Neuronal stem cell (in vitro differentiated cells): ENCODE measurements at regions not wholly inside any gene's neighbourhood (a gene's known extent, or its start where the extent isn't known, plus 50 kb on each side); places are given as distances from the start of the nearest gene placed in this dataset.

Experiments
- DNase-seq: peaks from one replicate; pipeline ENCODE4 v3.0.0-alpha.2; 2013; ENCODE audit warnings: low spot score
- H2AFZ ChIP-seq: one replicate; pipeline ENCODE4 v1.6.1; 2013; ENCODE audit warnings: mild to moderate bottlenecking, low read length, inconsistent platforms
- H2AK5ac ChIP-seq: 2 replicates; pipeline ENCODE4 v1.6.1; 2013; ENCODE audit warnings: low read depth, mild to moderate bottlenecking, inconsistent platforms, low read length, moderate library complexity, mixed read lengths
- H2BK120ac ChIP-seq: 2 replicates; pipeline ENCODE4 v1.6.1; 2013; ENCODE audit warnings: low read depth, mild to moderate bottlenecking, inconsistent platforms, low read length, moderate library complexity, mixed read lengths
- H2BK12ac ChIP-seq: one replicate; pipeline ENCODE4 v1.6.1; 2013; ENCODE audit warnings: low read length, inconsistent platforms
- H2BK15ac ChIP-seq: 2 replicates; pipeline ENCODE4 v1.6.1; 2013; ENCODE audit warnings: mild to moderate bottlenecking, low read length, inconsistent platforms, mixed read lengths
- H2BK5ac ChIP-seq: one replicate; pipeline ENCODE4 v1.6.1; 2013; ENCODE audit warnings: inconsistent platforms, mild to moderate bottlenecking, low read length, moderate library complexity
- H3K14ac ChIP-seq: one replicate; pipeline ENCODE4 v1.6.1; 2013; ENCODE audit warnings: low read length, inconsistent platforms
- H3K18ac ChIP-seq: 2 replicates; pipeline ENCODE4 v1.6.1; 2013; ENCODE audit warnings: low read length, inconsistent platforms
- H3K23ac ChIP-seq: 2 replicates; pipeline ENCODE4 v1.6.1; 2013; ENCODE audit warnings: low read depth, mild to moderate bottlenecking, mixed read lengths, low read length, inconsistent platforms; ENCODE audit not compliant: poor library complexity
- H3K27ac ChIP-seq: replicated peaks from 3 replicates; pipeline ENCODE4 v1.5.1; 2013; ENCODE audit warnings: low read length, inconsistent platforms
- H3K27me3 ChIP-seq, 3 experiments: 2 replicates each; pipeline ENCODE4 v1.6.1; 2013; ENCODE audit warnings: low read length in 3 of 3, mild to moderate bottlenecking in 2 of 3, inconsistent platforms in 1 of 3, low read depth in 1 of 3, mixed read lengths in 1 of 3, moderate library complexity in 1 of 3; ENCODE audit not compliant: control insufficient read depth in 3 of 3, insufficient read depth in 3 of 3
- H3K36me3 ChIP-seq, 2 donors: replicated peaks in 1 of 2; 2 replicates each; pipeline ENCODE4 v1.6.1; 2013; ENCODE audit warnings: low read length in 2 of 2; ENCODE audit not compliant: control insufficient read depth in 2 of 2, insufficient read depth in 2 of 2
- H3K4ac ChIP-seq: 2 replicates; pipeline ENCODE4 v1.6.1; 2013; ENCODE audit warnings: inconsistent platforms, mild to moderate bottlenecking, low read length, moderate library complexity
- H3K4me1 ChIP-seq, 2 donors: 1 replicate in 1 of 2; 2 replicates in 1 of 2; pipeline ENCODE4 v1.6.1; 2013; ENCODE audit warnings: low read length in 2 of 2, low read depth in 1 of 2; ENCODE audit not compliant: control insufficient read depth in 2 of 2, insufficient read depth in 1 of 2
- H3K4me2 ChIP-seq: one replicate; pipeline ENCODE4 v1.6.1; 2013; ENCODE audit warnings: mild to moderate bottlenecking, low read length, inconsistent platforms; ENCODE audit not compliant: insufficient read depth, poor library complexity, severe bottlenecking
- H3K4me3 ChIP-seq, 2 donors: 2 replicates each; pipeline ENCODE4 v1.5.1; 2013; ENCODE audit warnings: low read length in 2 of 2, mild to moderate bottlenecking in 2 of 2, inconsistent platforms in 1 of 2, moderate library complexity in 1 of 2
- H3K79me1 ChIP-seq: one replicate; pipeline ENCODE4 v1.6.1; 2013; ENCODE audit warnings: low read depth, mild to moderate bottlenecking, inconsistent platforms, low read length, moderate library complexity
- H3K9ac ChIP-seq: one replicate; pipeline ENCODE4 v1.6.1; 2013; ENCODE audit warnings: mild to moderate bottlenecking, low read depth, low read length, inconsistent platforms; ENCODE audit not compliant: poor library complexity
- H3K9me3 ChIP-seq, 2 donors: replicated peaks in 1 of 2; 2 replicates each; pipeline versions ENCODE3 to v1.6.1; 2013; ENCODE audit warnings: low read length in 2 of 2, mild to moderate bottlenecking in 2 of 2, inconsistent platforms in 1 of 2, low read depth in 1 of 2, mixed read lengths in 1 of 2, moderate library complexity in 1 of 2; ENCODE audit not compliant: control insufficient read depth in 2 of 2, insufficient read depth in 1 of 2
- H4K8ac ChIP-seq: one replicate; pipeline ENCODE4 v1.6.1; 2013; ENCODE audit warnings: low read depth, mild to moderate bottlenecking, inconsistent platforms, low read length, moderate library complexity
- H4K91ac ChIP-seq: one replicate; pipeline ENCODE4 v1.6.1; 2013; ENCODE audit warnings: low read length, low read depth, mild to moderate bottlenecking, inconsistent platforms; ENCODE audit not compliant: poor library complexity
- WGBS, 2 donors: extraction: QIAGEN DNeasy Blood & Tissue Kit; methylation state at CpG; one replicate each; pipeline ENCODE4 v1.1.7; 2013; ENCODE audit warnings: missing lambda C conversion rate in 2 of 2, mixed read lengths in 1 of 2; ENCODE audit not compliant: insufficient read length in 2 of 2, insufficient replicate concordance in 1 of 2; ENCODE audit errors: extremely low coverage in 2 of 2; 5-methylcytosine and 5-hydroxymethylcytosine counted together

DNA sequence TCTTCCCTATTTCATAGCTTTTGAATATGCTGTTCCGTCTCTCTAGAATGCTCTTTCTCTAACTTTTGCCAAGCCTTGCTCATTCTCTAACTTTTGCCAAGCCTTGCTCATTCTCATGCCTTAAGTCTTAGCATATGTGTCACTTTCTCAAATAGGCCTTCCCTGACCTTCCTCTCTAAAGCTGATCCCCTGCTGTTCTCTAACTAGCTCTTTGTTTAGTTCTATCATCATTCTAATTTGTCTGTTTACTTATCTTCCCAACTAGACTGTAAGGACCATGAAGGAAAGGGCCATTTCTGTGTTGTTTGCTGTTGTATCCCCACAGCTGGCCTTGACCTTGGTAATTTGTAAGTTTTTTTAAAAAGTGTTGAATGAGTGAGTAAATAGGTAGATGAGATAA is 71.1 kb downstream of the ZNF641 start:
- Histone ChIP-seq H3K4me3 (no peak overlapping the region), H3K27me3 (peaks cover 0 to 14% (median 0%) of the 10 kb centered on the region in 3 experiments), H2BK15ac (no peak overlapping the region), H3K23ac (no peak overlapping the region), H3K4me2 (no peak overlapping the region), H2AFZ (no peak overlapping the region), H3K4ac (no peak overlapping the region), H3K9me3 (no peaks in the 10 kb centered on the region), H3K4me1 (no peaks in the 10 kb centered on the region), H3K9ac (no peak overlapping the region), H3K27ac (no peak overlapping the region), H3K36me3 (no peaks in the 10 kb centered on the region), H3K18ac (no peak overlapping the region), H2BK120ac (no peak overlapping the region), H3K14ac (no peak overlapping the region), H2AK5ac (no peak overlapping the region), H3K79me1 (no peaks in the 10 kb centered on the region), H2BK5ac (no peak overlapping the region), H4K8ac (no peak overlapping the region), H2BK12ac (no peak overlapping the region), H4K91ac (no peak overlapping the region)
- no CpG with 5 or more reads among the region's 1 CpG for WGBS, 2 donors
- DNase-seq, result no peak

- Histone ChIP-seq H3K18ac (no peak overlapping the region), H3K4ac (no peak overlapping the region), H2BK15ac (no peak overlapping the region), H2BK12ac (no peak overlapping the region), H3K9me3 (no peaks in the 10 kb centered on the region), H2BK120ac (no peak overlapping the region), H3K4me3 (no peak overlapping the region), H3K4me2 (no peak overlapping the region), H3K23ac (no peak overlapping the region), H3K4me1 (no peaks in the 10 kb centered on the region), H3K27ac (no peak overlapping the region), H3K9ac (no peak overlapping the region), H3K27me3 (peaks cover 0 to 14% (median 0%) of the 10 kb centered on the region in 3 experiments), H3K14ac (no peak overlapping the region), H4K91ac (no peak overlapping the region), H3K36me3 (no peaks in the 10 kb centered on the region), H3K79me1 (no peaks in the 10 kb centered on the region), H2AK5ac (no peak overlapping the region), H4K8ac (no peak overlapping the region), H2AFZ (no peak overlapping the region), H2BK5ac (no peak overlapping the region)
- no peak for DNase-seq
These were observed 71.6 kb downstream of the ZNF641 start for GRCh38 chr12:48279101-48279500.

DNA sequence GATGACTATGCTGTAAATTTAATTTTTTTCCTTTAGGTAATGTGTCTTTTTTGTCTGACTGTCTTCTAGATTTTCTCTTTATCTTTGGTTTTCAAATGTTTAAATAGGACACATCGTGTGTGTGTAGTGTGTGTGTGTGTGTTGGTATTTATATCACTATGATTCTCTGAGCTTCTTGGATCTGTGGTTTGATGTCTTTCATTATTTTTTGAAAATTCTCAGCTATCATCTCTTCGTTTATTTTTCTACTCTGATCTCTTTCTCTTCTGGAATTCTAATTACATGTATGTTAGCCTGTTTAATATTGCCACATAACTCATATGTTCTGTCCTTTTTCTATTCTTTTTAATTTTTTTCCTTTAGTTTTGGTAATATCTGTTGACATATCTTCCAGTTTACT is 73.5 kb upstream of the OR10AD1 start:
- no CpG with 5 or more reads among the region's 2 CpGs for WGBS, 2 donors

GRCh38 chr12:48266826-48267225 is 63.7 kb upstream of the OR10AD1 start:
- no peak overlapping the region for H2BK120ac ChIP-seq
- no peak overlapping the region for H3K27ac ChIP-seq
- H3K4ac ChIP-seq, result no peak overlapping the region
- no peak overlapping the region for H2AK5ac ChIP-seq
- H3K9me3 ChIP-seq, result no peaks in the 10 kb centered on the region
- no peak for DNase-seq
- WGBS, 2 donors, result no CpG with 5 or more reads among the region's 1 CpG
- no peaks in the 10 kb centered on the region for H3K4me1 ChIP-seq
- H2BK5ac ChIP-seq, result no peak overlapping the region
- no peak overlapping the region for H3K4me3 ChIP-seq
- no peak overlapping the region for H3K18ac ChIP-seq
- peaks cover 0 to 4% (median 0%) of the 10 kb centered on the region in 3 experiments for H3K27me3 ChIP-seq
- no peak overlapping the region for H3K4me2 ChIP-seq
- no peak overlapping the region for H2BK12ac ChIP-seq
- no peaks in the 10 kb centered on the region for H3K79me1 ChIP-seq
- H3K36me3 ChIP-seq, result no peaks in the 10 kb centered on the region
- H4K8ac ChIP-seq, result no peak overlapping the region
- H3K9ac ChIP-seq, result no peak overlapping the region
- no peak overlapping the region for H2AFZ ChIP-seq
- H3K14ac ChIP-seq, result no peak overlapping the region
- no peak overlapping the region for H2BK15ac ChIP-seq
- no peak overlapping the region for H3K23ac ChIP-seq
- no peak overlapping the region for H4K91ac ChIP-seq

More for the DNA sequence above, 73.5 kb upstream of the OR10AD1 start:
- H3K27me3 ChIP-seq, result peaks cover 0 to 14% (median 0%) of the 10 kb centered on the region in 3 experiments
- no peak overlapping the region for H3K9ac ChIP-seq
- H3K14ac ChIP-seq, result no peak overlapping the region
- no peak for DNase-seq
- no peak overlapping the region for H2BK120ac ChIP-seq
- H2AK5ac ChIP-seq, result no peak overlapping the region
- no peak overlapping the region for H2BK12ac ChIP-seq
- no peak overlapping the region for H3K4me2 ChIP-seq
- no peak overlapping the region for H3K27ac ChIP-seq
- no peak overlapping the region for H2AFZ ChIP-seq
- H3K18ac ChIP-seq, result no peak overlapping the region
- H4K8ac ChIP-seq, result no peak overlapping the region
- no peak overlapping the region for H2BK15ac ChIP-seq
- H3K4ac ChIP-seq, result no peak overlapping the region
- H3K36me3 ChIP-seq, result no peaks in the 10 kb centered on the region
- no peak overlapping the region for H3K23ac ChIP-seq
- no peak overlapping the region for H3K4me3 ChIP-seq
- H2BK5ac ChIP-seq, result no peak overlapping the region
- no peaks in the 10 kb centered on the region for H3K9me3 ChIP-seq
- H4K91ac ChIP-seq, result no peak overlapping the region
- no peaks in the 10 kb centered on the region for H3K4me1 ChIP-seq
- no peaks in the 10 kb centered on the region for H3K79me1 ChIP-seq
